ENCODE measurements at regions not wholly inside any gene's neighbourhood (a gene's known extent, or its start where the extent isn't known, plus 50 kb on each side); places are given as distances from the start of the nearest gene placed in this dataset.
A peak's percentile ranks its signal among the peaks of the same experiment; 100 is the strongest.

DNA sequence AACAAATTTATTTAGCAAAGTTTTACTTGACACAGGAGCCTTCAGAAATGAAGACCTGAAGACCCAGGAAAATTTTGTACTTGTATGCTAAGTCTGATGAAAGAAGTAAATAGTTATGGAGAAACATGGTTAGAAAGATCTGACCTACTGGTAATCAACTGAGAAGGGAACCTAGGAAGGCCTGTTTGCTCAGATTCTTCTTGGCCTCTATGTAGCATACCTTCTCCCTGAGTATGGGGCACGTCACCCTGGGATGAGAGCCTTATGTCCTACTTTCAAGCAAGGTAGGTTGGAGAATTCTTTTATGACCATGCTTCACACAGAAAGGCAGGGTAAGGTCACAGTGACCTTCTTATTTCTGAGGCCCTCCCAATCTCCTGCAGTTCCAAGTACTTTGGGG lies 178.6 kb upstream of the CREB1 start:
- DNase-seq (ENCODE audit: low read depth), result no peak
- H3K4me3 ChIP-seq (ENCODE audit: low read depth, low read length), result no peak overlapping the region
- TF ChIP-seq, protein P1, sequence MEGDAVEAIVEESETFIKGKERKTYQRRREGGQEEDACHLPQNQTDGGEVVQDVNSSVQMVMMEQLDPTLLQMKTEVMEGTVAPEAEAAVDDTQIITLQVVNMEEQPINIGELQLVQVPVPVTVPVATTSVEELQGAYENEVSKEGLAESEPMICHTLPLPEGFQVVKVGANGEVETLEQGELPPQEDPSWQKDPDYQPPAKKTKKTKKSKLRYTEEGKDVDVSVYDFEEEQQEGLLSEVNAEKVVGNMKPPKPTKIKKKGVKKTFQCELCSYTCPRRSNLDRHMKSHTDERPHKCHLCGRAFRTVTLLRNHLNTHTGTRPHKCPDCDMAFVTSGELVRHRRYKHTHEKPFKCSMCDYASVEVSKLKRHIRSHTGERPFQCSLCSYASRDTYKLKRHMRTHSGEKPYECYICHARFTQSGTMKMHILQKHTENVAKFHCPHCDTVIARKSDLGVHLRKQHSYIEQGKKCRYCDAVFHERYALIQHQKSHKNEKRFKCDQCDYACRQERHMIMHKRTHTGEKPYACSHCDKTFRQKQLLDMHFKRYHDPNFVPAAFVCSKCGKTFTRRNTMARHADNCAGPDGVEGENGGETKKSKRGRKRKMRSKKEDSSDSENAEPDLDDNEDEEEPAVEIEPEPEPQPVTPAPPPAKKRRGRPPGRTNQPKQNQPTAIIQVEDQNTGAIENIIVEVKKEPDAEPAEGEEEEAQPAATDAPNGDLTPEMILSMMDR (conservative IDR thresholded peaks at IDR 0.05; ENCODE audit: low read depth, low read length), result no peak

DNA sequence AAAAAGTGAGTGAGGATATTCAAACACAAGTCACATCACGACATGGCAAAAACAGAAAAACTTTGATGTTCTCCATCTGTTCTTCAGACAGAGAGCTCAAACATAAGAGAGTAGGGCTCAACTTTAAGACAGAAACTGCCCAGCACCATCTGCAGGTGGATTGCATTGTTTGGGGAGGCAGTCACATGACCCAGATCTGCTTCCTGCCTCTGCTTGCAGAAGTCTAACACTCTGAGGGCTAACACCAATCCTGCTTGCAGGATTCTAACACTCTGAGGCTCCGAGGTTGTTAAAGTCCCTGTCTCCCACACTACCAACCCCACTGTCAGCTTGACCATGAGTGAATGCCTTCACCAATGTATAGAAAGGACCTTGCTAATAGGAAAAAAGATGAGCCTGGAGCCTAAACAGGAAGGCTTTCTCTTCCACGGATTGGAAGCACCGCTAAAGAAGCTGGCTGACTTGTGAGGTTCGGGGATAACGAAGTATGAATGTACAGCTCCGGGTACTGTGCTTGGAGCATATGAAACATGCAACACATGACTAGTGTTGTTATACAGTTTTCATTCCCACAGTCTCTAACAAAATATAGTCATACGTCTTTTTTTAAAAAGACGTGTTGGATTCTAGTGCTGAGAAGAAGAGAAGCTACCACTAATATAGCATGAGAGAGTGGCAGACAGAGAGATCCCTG lies 176.6 kb upstream of the CREB1 start:
- TF ChIP-seq, protein P1 (conservative IDR thresholded peaks at IDR 0.05; ENCODE audit: low read depth, low read length), result no peak
- no peak overlapping the region for H3K4me3 ChIP-seq (ENCODE audit: low read depth, low read length)
- peak; percentile 18 for DNase-seq (ENCODE audit: low read depth)

DNA sequence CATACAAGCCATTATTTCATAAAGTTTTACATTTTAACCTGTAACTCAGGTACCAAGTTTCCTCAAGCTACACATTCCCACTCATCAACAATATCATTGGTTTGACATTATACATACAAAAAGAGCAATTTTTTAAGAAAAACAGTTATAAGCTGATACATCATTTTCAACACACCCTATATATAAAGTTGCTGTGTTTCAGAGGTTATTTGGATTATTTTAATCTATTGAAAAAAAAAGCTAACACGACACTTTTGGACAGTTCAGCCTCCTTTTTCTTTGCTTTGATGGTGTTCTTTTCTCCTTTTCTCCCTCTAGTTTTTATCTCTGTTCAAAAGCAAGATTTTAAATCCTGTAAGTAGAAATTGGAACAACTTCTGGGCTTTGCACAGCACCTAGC lies 175.9 kb upstream of the CREB1 start:
- TF ChIP-seq, protein P1 (conservative IDR thresholded peaks at IDR 0.05; ENCODE audit: low read depth, low read length), result no peak
- no peak for DNase-seq (ENCODE audit: low read depth)
- no peak overlapping the region for H3K4me3 ChIP-seq (ENCODE audit: low read depth, low read length)

DNA sequence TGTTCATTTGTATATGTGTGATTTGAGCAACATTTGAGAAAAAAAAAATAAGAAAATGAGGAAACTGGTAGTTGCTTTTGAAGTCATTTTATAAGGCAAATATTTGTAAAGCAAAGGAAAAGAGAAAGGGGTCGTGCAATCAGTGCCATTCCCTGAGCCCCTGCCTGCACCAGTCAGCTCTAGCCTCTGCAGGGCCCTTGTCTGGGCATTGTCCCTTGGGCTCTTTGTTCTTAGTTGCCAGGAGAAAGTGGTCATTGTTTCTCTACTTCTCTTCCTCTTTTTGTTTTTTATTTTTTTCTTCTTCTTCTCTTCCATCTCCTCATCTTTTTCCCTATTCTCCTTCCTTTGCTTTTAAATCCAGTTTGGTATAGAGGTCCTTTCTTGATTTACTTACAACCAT lies 175.3 kb upstream of the CREB1 start:
- TF ChIP-seq, protein P1 (conservative IDR thresholded peaks at IDR 0.05; ENCODE audit: low read depth, low read length), result no peak
- DNase-seq (ENCODE audit: low read depth), result no peak
- H3K4me3 ChIP-seq (ENCODE audit: low read depth, low read length), result no peak overlapping the region

DNA sequence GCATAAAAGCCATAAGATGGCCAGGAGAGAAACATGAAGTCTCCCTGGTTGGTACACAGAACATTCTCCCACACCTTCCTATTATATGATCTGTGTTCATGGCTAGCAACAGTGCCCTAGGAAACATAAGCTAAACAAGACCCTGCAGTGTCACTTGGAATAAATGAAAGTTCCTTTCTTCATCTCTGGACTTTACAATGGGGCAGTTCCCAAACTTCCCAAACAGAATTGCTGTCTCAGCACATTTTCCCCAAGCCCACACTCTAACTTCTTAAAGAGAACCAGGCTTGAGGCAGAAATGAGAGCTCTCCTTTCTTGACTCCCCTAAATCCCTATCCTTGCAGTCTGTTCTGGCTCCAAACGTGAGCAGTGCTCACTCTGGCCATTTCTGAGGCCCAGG lies 173.2 kb upstream of the CREB1 start:
- no peak overlapping the region for H3K4me3 ChIP-seq (ENCODE audit: low read depth, low read length)
- TF ChIP-seq, protein P1 (conservative IDR thresholded peaks at IDR 0.05; ENCODE audit: low read depth, low read length), result no peak
- no peak for DNase-seq (ENCODE audit: low read depth)

DNA sequence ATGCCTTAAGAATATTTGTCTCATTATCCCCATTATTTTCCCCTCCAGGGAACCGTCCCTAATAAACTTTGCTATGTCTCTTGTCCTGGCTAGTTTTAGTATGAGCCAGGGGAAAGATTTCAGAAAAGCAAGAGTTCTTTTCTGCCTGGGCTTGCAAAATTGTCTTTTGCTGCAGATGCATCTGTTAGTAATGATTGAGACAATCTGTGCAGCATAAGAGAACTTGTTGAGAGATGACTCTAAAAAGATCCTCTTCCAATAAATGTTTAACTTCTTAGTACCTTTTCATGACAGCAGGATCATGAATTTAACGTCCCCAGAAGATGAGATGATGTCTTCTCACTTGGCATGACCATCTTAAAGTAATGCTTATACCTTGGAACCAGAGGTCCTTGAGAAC lies 172.5 kb upstream of the CREB1 start:
- TF ChIP-seq, protein P1 (conservative IDR thresholded peaks at IDR 0.05; ENCODE audit: low read depth, low read length), result no peak
- DNase-seq (ENCODE audit: low read depth), result no peak
- no peak overlapping the region for H3K4me3 ChIP-seq (ENCODE audit: low read depth, low read length)

DNA sequence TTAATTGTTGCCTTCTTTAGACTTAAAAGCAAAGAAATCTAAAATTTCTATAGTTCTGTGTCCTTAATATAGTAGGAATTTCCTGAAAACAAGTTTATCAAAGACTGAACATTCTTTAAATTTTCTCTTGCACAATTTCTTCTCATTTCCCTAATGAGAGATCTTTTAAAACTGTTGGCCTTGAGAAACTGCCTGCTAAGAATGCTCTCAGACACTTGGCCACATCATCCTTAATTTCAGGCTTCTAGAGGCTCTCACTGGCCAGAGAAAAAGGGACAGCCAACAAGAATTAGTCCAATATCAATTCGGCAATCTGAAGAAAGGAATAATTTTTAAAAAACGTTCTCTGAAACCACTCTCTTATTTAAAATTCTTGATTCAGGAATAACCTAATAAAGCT lies 167.0 kb upstream of the CREB1 start:
- DNase-seq (ENCODE audit: low read depth), result no peak
- H3K4me3 ChIP-seq (ENCODE audit: low read depth, low read length), result no peak overlapping the region
- TF ChIP-seq, protein P1 (conservative IDR thresholded peaks at IDR 0.05; ENCODE audit: low read depth, low read length), result no peak
